ENCODE measurements at regions not wholly inside any gene's neighbourhood (a gene's known extent, or its start where the extent isn't known, plus 50 kb on each side); places are given as distances from the start of the nearest gene placed in this dataset.

- DNase-seq (ENCODE audit: low spot score), result peak; percentile 50
- H3K27me3 ChIP-seq, result no peaks in the 10 kb centered on the region
- no peak overlapping the region for H3K4me3 ChIP-seq
- H3K27ac Mint-ChIP-seq, result no peak overlapping the region
- H3F3A ChIP-seq (ENCODE audit: low read depth), result no peaks in the 10 kb centered on the region
- H3K9me3 ChIP-seq (ENCODE audit: low read depth), result no peaks in the 10 kb centered on the region
- H3K79me2 ChIP-seq (ENCODE audit: low read depth), result no peaks in the 10 kb centered on the region
- H3K4me2 ChIP-seq, result no peak overlapping the region
- H3K36me3 Mint-ChIP-seq, result no peaks in the 10 kb centered on the region
- no peak overlapping the region for H3K27ac ChIP-seq
- H3K4me3 Mint-ChIP-seq, result no peak overlapping the region
- H3K9me3 Mint-ChIP-seq, result no peaks in the 10 kb centered on the region
- H4K20me1 ChIP-seq (ENCODE audit: low read depth), result no peaks in the 10 kb centered on the region
- peaks cover 7% of the 10 kb centered on the region for H3K27me3 Mint-ChIP-seq (ENCODE audit: insufficient read depth, low read depth)
- H2AFZ ChIP-seq (replicated peaks), result no peak overlapping the region
- H3K36me3 ChIP-seq, result no peaks in the 10 kb centered on the region
- peak; percentile 26 for TF ChIP-seq CTCF (IDR thresholded peaks at IDR 0.05)
- TF ChIP-seq EZH2phosphoT487 (IDR thresholded peaks at IDR 0.05), result no peak
- no peak overlapping the region for H3K9ac ChIP-seq
- no peaks in the 10 kb centered on the region for H3K4me1 ChIP-seq
- peaks cover 10% of the 10 kb centered on the region for H3K4me1 Mint-ChIP-seq
These were observed 204.9 kb downstream of the CSNK2A3 start for GRCh38 chr11:11148104-11148509.

DNA sequence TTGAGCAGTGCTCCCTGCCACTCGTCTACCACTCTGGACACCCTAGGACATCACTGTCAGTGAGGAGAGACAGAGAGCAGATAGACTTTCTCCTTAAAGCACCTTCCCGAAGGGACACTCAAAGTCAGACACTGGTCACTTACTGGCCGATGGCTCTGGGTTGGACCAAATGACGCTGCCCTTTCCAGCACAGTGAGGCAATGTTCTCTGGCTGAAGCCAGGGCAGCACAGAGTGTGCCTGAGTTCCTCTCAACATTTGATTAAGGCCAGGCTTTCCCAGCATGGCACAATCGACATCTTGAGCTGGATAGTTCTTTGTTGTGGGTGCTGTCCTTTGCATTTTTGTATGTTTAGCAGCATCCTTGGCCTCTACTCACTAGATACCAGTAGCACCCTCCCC, 206.2 kb downstream of the CSNK2A3 start:
- Histone ChIP-seq H4K20me1 (ENCODE audit: low read depth) (no peaks in the 10 kb centered on the region), H3F3A (ENCODE audit: low read depth) (peaks cover 3% of the 10 kb centered on the region), H3K4me1 (peaks cover 1% of the 10 kb centered on the region), H3K4me2 (no peak overlapping the region), H3K4me3 (no peak overlapping the region), H3K79me2 (ENCODE audit: low read depth) (no peaks in the 10 kb centered on the region), H3K9ac (no peak overlapping the region), H3K27me3 (no peaks in the 10 kb centered on the region), H3K27ac (no peak overlapping the region), H3K36me3 (no peaks in the 10 kb centered on the region), H2AFZ (replicated peaks) (no peak overlapping the region), H3K9me3 (ENCODE audit: low read depth) (no peaks in the 10 kb centered on the region)
- Mint-ChIP-seq H3K27ac (no peak overlapping the region), H3K27me3 (ENCODE audit: insufficient read depth, low read depth) (peaks cover 7% of the 10 kb centered on the region), H3K9me3 (no peaks in the 10 kb centered on the region), H3K4me1 (peaks cover 10% of the 10 kb centered on the region), H3K36me3 (no peaks in the 10 kb centered on the region), H3K4me3 (no peak overlapping the region)
- no peak for DNase-seq (ENCODE audit: low spot score)
- TF ChIP-seq EZH2phosphoT487 (IDR thresholded peaks at IDR 0.05) (no peak), EZH2 (IDR thresholded peaks at IDR 0.05) (no peak), CTCF (IDR thresholded peaks at IDR 0.05) (no peak)

- no peak for DNase-seq (ENCODE audit: low spot score)
- no peaks in the 10 kb centered on the region for H3K9me3 ChIP-seq (ENCODE audit: low read depth)
- no peaks in the 10 kb centered on the region for H4K20me1 ChIP-seq (ENCODE audit: low read depth)
- no peaks in the 10 kb centered on the region for H3K79me2 ChIP-seq (ENCODE audit: low read depth)
- H3K4me1 Mint-ChIP-seq, result peaks cover 10% of the 10 kb centered on the region
- H3K27ac ChIP-seq, result no peak overlapping the region
- TF ChIP-seq CTCF (IDR thresholded peaks at IDR 0.05) (no peak), EZH2 (IDR thresholded peaks at IDR 0.05) (no peak), EZH2phosphoT487 (IDR thresholded peaks at IDR 0.05) (no peak)
- H3K36me3 ChIP-seq, result no peaks in the 10 kb centered on the region
- H3K27me3 ChIP-seq, result no peaks in the 10 kb centered on the region
- H3K9ac ChIP-seq, result no peak overlapping the region
- H3F3A ChIP-seq (ENCODE audit: low read depth), result peaks cover 14% of the 10 kb centered on the region
- peaks cover 12% of the 10 kb centered on the region for H3K4me1 ChIP-seq
- no peak overlapping the region for H3K4me3 ChIP-seq
- no peaks in the 10 kb centered on the region for H3K9me3 Mint-ChIP-seq
- H3K4me3 Mint-ChIP-seq, result no peak overlapping the region
- H3K4me2 ChIP-seq, result no peak overlapping the region
- no peaks in the 10 kb centered on the region for H3K36me3 Mint-ChIP-seq
- no peak overlapping the region for H2AFZ ChIP-seq (replicated peaks)
- H3K27me3 Mint-ChIP-seq (ENCODE audit: insufficient read depth, low read depth), result peaks cover 5% of the 10 kb centered on the region
- no peak overlapping the region for H3K27ac Mint-ChIP-seq
These were observed 209.2 kb downstream of the CSNK2A3 start for GRCh38 chr11:11143849-11144248.

- Mint-ChIP-seq H3K27me3 (ENCODE audit: insufficient read depth, low read depth) (peaks cover 2% of the 10 kb centered on the region), H3K4me3 (no peak overlapping the region), H3K4me1 (no peaks in the 10 kb centered on the region), H3K36me3 (no peaks in the 10 kb centered on the region), H3K9me3 (no peaks in the 10 kb centered on the region), H3K27ac (no peak overlapping the region)
- H3K4me3 ChIP-seq, result no peak overlapping the region
- no peaks in the 10 kb centered on the region for H3K36me3 ChIP-seq
- H3K79me2 ChIP-seq (ENCODE audit: low read depth), result no peaks in the 10 kb centered on the region
- H4K20me1 ChIP-seq (ENCODE audit: low read depth), result no peaks in the 10 kb centered on the region
- no peak overlapping the region for H3K4me2 ChIP-seq
- H3K9me3 ChIP-seq (ENCODE audit: low read depth), result no peaks in the 10 kb centered on the region
- TF ChIP-seq EZH2 (IDR thresholded peaks at IDR 0.05) (no peak), CTCF (IDR thresholded peaks at IDR 0.05) (no peak), EZH2phosphoT487 (IDR thresholded peaks at IDR 0.05) (no peak)
- H3K27ac ChIP-seq, result no peak overlapping the region
- peaks cover 14% of the 10 kb centered on the region for H3F3A ChIP-seq (ENCODE audit: low read depth)
- H2AFZ ChIP-seq (replicated peaks), result no peak overlapping the region
- no peak overlapping the region for H3K9ac ChIP-seq
- H3K4me1 ChIP-seq, result peaks cover 12% of the 10 kb centered on the region
- DNase-seq (ENCODE audit: low spot score), result no peak
- no peaks in the 10 kb centered on the region for H3K27me3 ChIP-seq
These were observed 210.6 kb downstream of the CSNK2A3 start for GRCh38 chr11:11142430-11142829.
